Fibroblast of villous mesenchyme (primary cell): ENCODE measurements at regions not wholly inside any gene's neighbourhood (a gene's known extent, or its start where the extent isn't known, plus 50 kb on each side); places are given as distances from the start of the nearest gene placed in this dataset.
"Not testable (repeated sequence)": the region's sequence is repeated elsewhere in the genome, so short reads cannot be mapped to it uniquely, and the experiment has no call there.

Source experiments
- DNase-seq: peaks from one replicate; pipeline ENCODE4 v3.0.0-alpha.2; 2010; ENCODE audit warnings: low read depth
- H3K4me3 ChIP-seq: 2 replicates; pipeline ENCODE4 v1.5.1; 2011; ENCODE audit warnings: low read depth, mild to moderate bottlenecking, low read length
- CTCF ChIP-seq: IDR thresholded peaks from 2 replicates; pipeline ENCODE4 v1.5.1; 2012; ENCODE audit warnings: low read depth, mild to moderate bottlenecking, low read length; ENCODE audit not compliant: insufficient read depth

- H3K4me3 ChIP-seq, DNase-seq: not testable (repeated sequence)
Measured at GRCh38 chr1:145553795-145554194, 54.0 kb upstream of the GPR89A start.

- no peak overlapping the region for H3K4me3 ChIP-seq
- no peak for DNase-seq
- TF ChIP-seq CTCF = no peak
Measured at GRCh38 chr1:145545055-145545454, 62.7 kb upstream of the GPR89A start.

GRCh38 chr1:145541685-145542084, 66.1 kb upstream of the GPR89A start:
- H3K4me3 ChIP-seq = not testable (repeated sequence)

GRCh38 chr1:145541246-145541645, 66.5 kb upstream of the GPR89A start:
- DNase-seq = peak; percentile 69
- H3K4me3 ChIP-seq = not testable (repeated sequence)

More at GRCh38 chr1:145541685-145542084, 66.1 kb upstream of the GPR89A start:
- peak; percentile 24 for DNase-seq

GRCh38 chr1:145538118-145538882, 69.5 kb upstream of the GPR89A start:
- H3K4me3 ChIP-seq = not testable (repeated sequence)
- peak; percentile 97 for DNase-seq

GRCh38 chr1:145537003-145537402, 70.8 kb upstream of the GPR89A start:
- DNase-seq = peak; percentile 58
- H3K4me3 ChIP-seq = not testable (repeated sequence)

GRCh38 chr1:145535461-145535860, 72.3 kb upstream of the GPR89A start:
- not testable (repeated sequence) for H3K4me3 ChIP-seq
- peak; percentile 66 for DNase-seq

- not testable (repeated sequence) for H3K4me3 ChIP-seq, DNase-seq
Measured at GRCh38 chr1:145528068-145528564, 79.7 kb upstream of the GPR89A start.

- DNase-seq, H3K4me3 ChIP-seq: not testable (repeated sequence)
Measured at GRCh38 chr1:145520159-145520558, 87.6 kb upstream of the GPR89A start.

GRCh38 chr1:145519302-145519701, 88.5 kb upstream of the GPR89A start:
- DNase-seq, H3K4me3 ChIP-seq: not testable (repeated sequence)

- H3K4me3 ChIP-seq, DNase-seq: not testable (repeated sequence)
Measured at GRCh38 chr1:145513017-145513416, 87.6 kb upstream of the NBPF20 start.

- not testable (repeated sequence) for H3K4me3 ChIP-seq, DNase-seq
Measured at GRCh38 chr1:145508053-145508452, 82.7 kb upstream of the NBPF20 start.

- not testable (repeated sequence) for DNase-seq, H3K4me3 ChIP-seq
Measured at GRCh38 chr1:145505663-145506647, 80.6 kb upstream of the NBPF20 start.

- H3K4me3 ChIP-seq, DNase-seq: not testable (repeated sequence)
Measured at GRCh38 chr1:145504834-145505413, 79.5 kb upstream of the NBPF20 start.

GRCh38 chr1:145504310-145504709, 78.9 kb upstream of the NBPF20 start:
- H3K4me3 ChIP-seq, DNase-seq: not testable (repeated sequence)

- H3K4me3 ChIP-seq, DNase-seq: not testable (repeated sequence)
Measured at GRCh38 chr1:145500251-145500650, 74.8 kb upstream of the NBPF20 start.

- DNase-seq = not testable (repeated sequence)
Measured at GRCh38 chr1:145495077-145495871, 69.9 kb upstream of the NBPF20 start.

More at GRCh38 chr1:145495077-145495871, 69.9 kb upstream of the NBPF20 start:
- H3K4me3 ChIP-seq = not testable (repeated sequence)
